Testis (tissue), 2 donors: ENCODE measurements at regions not wholly inside any gene's neighbourhood (a gene's known extent, or its start where the extent isn't known, plus 50 kb on each side); places are given as distances from the start of the nearest gene placed in this dataset.

Experiments used
- CTCF ChIP-seq, 3 experiments: fragments of 450-650 bp in 2 of 3; fragments of 200-600 bp in 1 of 3; sonication (generic) in 1 of 3; IDR thresholded peaks; one replicate each; pipeline ENCODE4 v1.5.1; 2016 to 2019; ENCODE audit warnings: antibody characterized with exemption in 3 of 3, mild to moderate bottlenecking in 2 of 3, moderate library complexity in 1 of 3
- POLR2A ChIP-seq: fragments of 450-650 bp; IDR thresholded peaks from one replicate; pipeline ENCODE4 v1.6.1; 2017; ENCODE audit warnings: antibody characterized with exemption, mild to moderate bottlenecking, moderate library complexity

- TF ChIP-seq CTCF (IDR thresholded peaks at IDR 0.05), result no peak
- no peak for TF ChIP-seq POLR2A
Measured at GRCh38 chr4:79780129-79780528, 292.9 kb downstream of the ANTXR2 start.
